GM21528 (cell line): ENCODE measurements at regions not wholly inside any gene's neighbourhood (a gene's known extent, or its start where the extent isn't known, plus 50 kb on each side); places are given as distances from the start of the nearest gene placed in this dataset.

Experiments used
- ATAC-seq: cut with Tn5 transposase; IDR thresholded peaks from one replicate; pipeline ENCODE4 v1.9.1; 2021; ENCODE audit warnings: mild to moderate bottlenecking, moderate library complexity; ENCODE audit not compliant: unreplicated experiment, low FRiP score

GRCh38 chr6:90780141-90780540, 193.3 kb upstream of the MAP3K7 start:
- no peak for ATAC-seq

- ATAC-seq: no peak
Observed at GRCh38 chr6:90778417-90779203, 191.7 kb upstream of the MAP3K7 start.

GRCh38 chr6:90770778-90771177, 183.9 kb upstream of the MAP3K7 start:
- ATAC-seq: no peak

- ATAC-seq: no peak
Observed at GRCh38 chr6:90765895-90766294, 179.0 kb upstream of the MAP3K7 start.

GRCh38 chr6:90765491-90765890, 178.6 kb upstream of the MAP3K7 start:
- ATAC-seq: no peak

- no peak for ATAC-seq
Observed at GRCh38 chr6:90764001-90764400, 177.1 kb upstream of the MAP3K7 start.

GRCh38 chr6:90759664-90760063, 172.8 kb upstream of the MAP3K7 start:
- ATAC-seq: no peak

- ATAC-seq: no peak
Observed at GRCh38 chr6:90758741-90759140, 171.9 kb upstream of the MAP3K7 start.

- ATAC-seq: no peak
Observed at GRCh38 chr6:90753820-90754643, 167.2 kb upstream of the MAP3K7 start.

- ATAC-seq: no peak
Observed at GRCh38 chr6:90739802-90740201, 152.9 kb upstream of the MAP3K7 start.

GRCh38 chr6:90739339-90739738, 152.5 kb upstream of the MAP3K7 start:
- ATAC-seq: no peak

- peak; percentile 91 for ATAC-seq
Observed at GRCh38 chr6:90730151-90730673, 143.3 kb upstream of the MAP3K7 start.

- ATAC-seq: no peak
Observed at GRCh38 chr6:90729057-90729456, 142.2 kb upstream of the MAP3K7 start.

- ATAC-seq: no peak
Observed at GRCh38 chr6:90722648-90723047, 135.8 kb upstream of the MAP3K7 start.

- ATAC-seq: no peak
Observed at GRCh38 chr6:90720404-90720803, 133.5 kb upstream of the MAP3K7 start.

- no peak for ATAC-seq
Observed at GRCh38 chr6:90719321-90720195, 132.7 kb upstream of the MAP3K7 start.

GRCh38 chr6:90716376-90716775, 129.5 kb upstream of the MAP3K7 start:
- no peak for ATAC-seq

- ATAC-seq: no peak
Observed at GRCh38 chr6:90715093-90715655, 128.3 kb upstream of the MAP3K7 start.

- ATAC-seq: no peak
Observed at GRCh38 chr6:90714319-90714718, 127.4 kb upstream of the MAP3K7 start.

GRCh38 chr6:90712114-90712513, 125.2 kb upstream of the MAP3K7 start:
- no peak for ATAC-seq
